ENCODE measurements at regions not wholly inside any gene's neighbourhood (a gene's known extent, or its start where the extent isn't known, plus 50 kb on each side); places are given as distances from the start of the nearest gene placed in this dataset.

GRCh38 chr2:194087089-194087958, 1569.7 kb upstream of the SLC39A10 start:
- Histone ChIP-seq H3K9ac (replicated peaks; ENCODE audit: extremely low read depth, insufficient read depth, low read length) (no peak overlapping the region), H3K27ac (ENCODE audit: insufficient read depth, low read depth, low read length) (no peak overlapping the region), H3K27me3 (ENCODE audit: control insufficient read depth in 2 of 2, insufficient read depth in 2 of 2, low read length in 2 of 2) (no peaks in the 10 kb centered on the region), H3K4me2 (ENCODE audit: insufficient read depth, low read length) (no peak overlapping the region), H3K4me3 (replicated peaks in 1 of 3; ENCODE audit: insufficient read depth in 1 of 3, low read depth in 1 of 3, low read length in 3 of 3) (no peak overlapping the region), H3K9me1 (replicated peaks; ENCODE audit: control insufficient read depth, extremely low read depth, insufficient read depth, low read length) (no peaks in the 10 kb centered on the region), H3K79me2 (ENCODE audit: control insufficient read depth, insufficient read depth, low read length) (no peaks in the 10 kb centered on the region), H2AFZ (ENCODE audit: low read depth, low read length) (no peak overlapping the region), H3K4me1 (ENCODE audit: control insufficient read depth, extremely low read depth, insufficient read depth, low read length) (no peaks in the 10 kb centered on the region), H4K20me1 (replicated peaks; ENCODE audit: control insufficient read depth, extremely low read depth, insufficient read depth, low read length) (no peaks in the 10 kb centered on the region), H3K9me3 (replicated peaks; ENCODE audit: control insufficient read depth, insufficient read depth, low read length) (no peaks in the 10 kb centered on the region), H3K36me3 (ENCODE audit: control insufficient read depth in 2 of 2, extremely low read depth in 1 of 2, insufficient read depth in 2 of 2, low read length in 2 of 2) (no peaks in the 10 kb centered on the region)
- FAIRE-seq (no peak), DNase-seq (ENCODE audit: low read depth, low spot score) (no peak)
- CTCF ChIA-PET, result interaction anchor here (0.9 to 1.1 kb wide), 2 partner anchors 65 to 780 kb away, joined by 3 read pairs; no protein-coding TSS in a partner anchor
- intact Hi-C loops (cut with micrococcal nuclease) (no loop called here), dilution Hi-C loops (cut with MboI; ENCODE audit: extremely low pct_ligation_motif_present, low sequenced_read_pairs) (no loop called here)
- POLR2A ChIA-PET, result no interaction called here
- TF ChIP-seq FOS (IDR thresholded peaks at IDR 0.05; ENCODE audit: borderline replicate concordance, insufficient read depth, low read length), result no peak
- no peak for TF ChIP-seq CTCF (IDR thresholded peaks at IDR 0.05; ENCODE audit: extremely low read depth in 1 of 2, insufficient read depth in 1 of 2, low read depth in 1 of 2, low read length in 2 of 2)
- TF ChIP-seq POLR2A (IDR thresholded peaks at IDR 0.05; ENCODE audit: low read depth, low read length), result no peak
- no peak for TF ChIP-seq JUN (IDR thresholded peaks at IDR 0.05; ENCODE audit: borderline replicate concordance, insufficient read depth, insufficient read length, low read depth)
- TF ChIP-seq EZH2 (IDR thresholded peaks at IDR 0.05; ENCODE audit: borderline replicate concordance, low read depth, low read length, severe bottlenecking), result no peak
- TF ChIP-seq MYC (IDR thresholded peaks at IDR 0.05; ENCODE audit: low read depth, low read length), result no peak
- TF ChIP-seq POLR2AphosphoS5 (IDR thresholded peaks at IDR 0.05; ENCODE audit: insufficient read depth, low read depth, low read length), result no peak
- no peak for TF ChIP-seq GATA2 (IDR thresholded peaks at IDR 0.05; ENCODE audit: insufficient read depth, insufficient read length, low read depth, low read length)
- TF ChIP-seq MAX (IDR thresholded peaks at IDR 0.05; ENCODE audit: insufficient read depth, insufficient read length), result no peak
- BruUV-seq (replicated peaks), result no TSS peak

All from endothelial cell of umbilical vein (primary cell).